Heart right ventricle (tissue), 16 donors: ENCODE measurements at regions not wholly inside any gene's neighbourhood (a gene's known extent, or its start where the extent isn't known, plus 50 kb on each side); places are given as distances from the start of the nearest gene placed in this dataset.

Source experiments
- ATAC-seq, 8 donors: fragments of 200-7000 bp; cut with Tn5 transposase; one replicate each; pipeline ENCODE4 v1.9.1; 2020; ENCODE audit warnings: mild to moderate bottlenecking in 8 of 8, moderate library complexity in 8 of 8, moderate number of reproducible peaks in 1 of 8
- DNase-seq, 2 donors: peaks; one replicate each; pipeline ENCODE4 v3.0.0-alpha.2; 2020
- H3K27ac ChIP-seq, 10 donors: fragments of 200-600 bp; sonication (generic) in 2 of 10; one replicate each; pipeline versions ENCODE4 v1.5.0 to v1.8.0; 2020 to 2022; ENCODE audit warnings: mild to moderate bottlenecking in 3 of 10
- H3K27me3 ChIP-seq, 7 donors: fragments of 200-600 bp; one replicate each; pipeline ENCODE4 v1.8.0; 2021 to 2022; ENCODE audit warnings: mild to moderate bottlenecking in 2 of 7
- H3K36me3 ChIP-seq, 9 donors: fragments of 200-600 bp; sonication (generic) in 1 of 9; one replicate each; pipeline versions ENCODE4 v1.5.0 to v1.8.0; 2020 to 2022; ENCODE audit warnings: mild to moderate bottlenecking in 2 of 9
- H3K4me1 ChIP-seq, 9 donors: fragments of 200-600 bp; sonication (generic) in 1 of 9; one replicate each; pipeline versions ENCODE4 v1.5.0 to v1.8.0; 2020 to 2022; ENCODE audit warnings: mild to moderate bottlenecking in 4 of 9
- H3K4me3 ChIP-seq, 10 donors: fragments of 200-600 bp; sonication (generic) in 2 of 10; one replicate each; pipeline versions ENCODE4 v1.5.0 to v1.8.0; 2020 to 2022; ENCODE audit warnings: mild to moderate bottlenecking in 7 of 10, moderate library complexity in 2 of 10
- H3K9me3 ChIP-seq, 11 donors: fragments of 200-600 bp in 10 of 11; sonication (generic) in 2 of 11; one replicate each; pipeline versions ENCODE4 v1.5.0 to v1.8.0; 2013 to 2022; ENCODE audit warnings: mild to moderate bottlenecking in 2 of 11, control low read depth in 1 of 11, moderate library complexity in 1 of 11
- WGBS, 2 donors: extraction: QIAGEN DNeasy Blood & Tissue Kit; methylation state at CpG; one replicate each; pipeline ENCODE4 v1.1.7; 2013; ENCODE audit warnings: inconsistent platforms in 1 of 2; 5-methylcytosine and 5-hydroxymethylcytosine counted together
- intact Hi-C, 10 donors: fragments of 100-400 bp; cut with DNase I; formaldehyde crosslinking; loops; one replicate each; pipeline versions ENCODE4 v1.11.1 to v1.14.2; 2022
- TF ChIP-seq, protein P1 (sequence below), 9 donors: fragments of 200-600 bp; sonication (generic) in 2 of 9; IDR thresholded peaks; one replicate each; pipeline versions ENCODE4 v1.5.0 to v1.8.0; 2021 to 2022; ENCODE audit warnings: antibody characterized with exemption in 9 of 9, mild to moderate bottlenecking in 5 of 9, moderate library complexity in 1 of 9
- donor health status: Arrhythmogenic right ventricular cardiomyopathy.
- donor health status: ischemic (EF 13 %, LVEDD 7.1; RV severe dilation, severe dysfunction).
- donor health status: healthy with polysubstance abuse.
- donor health status: DM: no; HTN: yes; CAD: no.
- donor health status: DM: no; HTN: no; CAD: no.
- donor health status: ischemic (EF 25% LVEDD 6.9; RV normal size, moderate dysfunction).
- donor health status: ischemic (EF 25% LVEDD 5.7; RV mildly dilated, moderate dysfunction).
- donor health status: healthy.
- donor health status: DM: yes; HTN: yes; CAD: no.
- donor health status: Ischemic cardiomyopathy.
- donor health status: ischemic (EF 35%, LVEDD 5.7; RV mildly dilated, moderate dysfunction).
- donor health status: nonischemic (EF 11% LVEDD 7.7; RV severe dilation, severe dysfunction).
- donor health status: DM: yes; HTN: yes; CAD: no.
- donor health status: PGD.
- donor health status: ischemic (EF 29% LVEDD 5.4; RV normal size, mild dysfunction).
- donor health status: nonischemic (EF 23%, LVEDD 6.1; RV moderate dilation, normal function).

DNA sequence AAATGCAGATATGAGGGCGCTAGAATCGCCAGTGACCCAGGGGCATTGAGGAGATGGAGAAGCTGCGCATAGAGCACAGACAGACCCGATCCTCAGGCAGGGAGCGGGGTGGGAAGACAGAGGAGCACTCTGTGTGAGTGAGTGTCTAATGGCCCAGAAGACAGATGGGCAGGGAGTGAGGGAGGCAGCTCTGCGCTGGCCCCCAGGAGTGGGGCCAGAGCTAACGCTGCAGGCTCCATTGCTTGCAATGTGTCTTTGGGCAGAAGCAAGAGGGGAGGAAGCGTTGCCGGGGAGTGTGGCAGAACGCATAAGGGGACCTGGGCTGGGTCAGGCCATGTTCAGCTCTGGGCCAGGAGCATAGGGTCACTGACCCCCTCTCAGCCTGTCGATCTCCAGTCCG lies 207.0 kb downstream of the TBXT start:
- no peaks in the 10 kb centered on the region for H3K27me3 ChIP-seq
- no peaks in the 10 kb centered on the region for H3K4me1 ChIP-seq
- TF ChIP-seq, protein P1, sequence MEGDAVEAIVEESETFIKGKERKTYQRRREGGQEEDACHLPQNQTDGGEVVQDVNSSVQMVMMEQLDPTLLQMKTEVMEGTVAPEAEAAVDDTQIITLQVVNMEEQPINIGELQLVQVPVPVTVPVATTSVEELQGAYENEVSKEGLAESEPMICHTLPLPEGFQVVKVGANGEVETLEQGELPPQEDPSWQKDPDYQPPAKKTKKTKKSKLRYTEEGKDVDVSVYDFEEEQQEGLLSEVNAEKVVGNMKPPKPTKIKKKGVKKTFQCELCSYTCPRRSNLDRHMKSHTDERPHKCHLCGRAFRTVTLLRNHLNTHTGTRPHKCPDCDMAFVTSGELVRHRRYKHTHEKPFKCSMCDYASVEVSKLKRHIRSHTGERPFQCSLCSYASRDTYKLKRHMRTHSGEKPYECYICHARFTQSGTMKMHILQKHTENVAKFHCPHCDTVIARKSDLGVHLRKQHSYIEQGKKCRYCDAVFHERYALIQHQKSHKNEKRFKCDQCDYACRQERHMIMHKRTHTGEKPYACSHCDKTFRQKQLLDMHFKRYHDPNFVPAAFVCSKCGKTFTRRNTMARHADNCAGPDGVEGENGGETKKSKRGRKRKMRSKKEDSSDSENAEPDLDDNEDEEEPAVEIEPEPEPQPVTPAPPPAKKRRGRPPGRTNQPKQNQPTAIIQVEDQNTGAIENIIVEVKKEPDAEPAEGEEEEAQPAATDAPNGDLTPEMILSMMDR (IDR thresholded peaks at IDR 0.05), result no peak
- WGBS, 2 donors, result 84 to 94% methylated on average over 12 of the region's 12 CpGs
- H3K4me3 ChIP-seq, result no peak overlapping the region
- no peaks in the 10 kb centered on the region for H3K36me3 ChIP-seq
- no peak for ATAC-seq
- no peak overlapping the region for H3K27ac ChIP-seq
- intact Hi-C loops, result no loop called here
- peaks cover 0 to 3% (median 0%) of the 10 kb centered on the region in 11 donors for H3K9me3 ChIP-seq
- DNase-seq, result no peak

DNA sequence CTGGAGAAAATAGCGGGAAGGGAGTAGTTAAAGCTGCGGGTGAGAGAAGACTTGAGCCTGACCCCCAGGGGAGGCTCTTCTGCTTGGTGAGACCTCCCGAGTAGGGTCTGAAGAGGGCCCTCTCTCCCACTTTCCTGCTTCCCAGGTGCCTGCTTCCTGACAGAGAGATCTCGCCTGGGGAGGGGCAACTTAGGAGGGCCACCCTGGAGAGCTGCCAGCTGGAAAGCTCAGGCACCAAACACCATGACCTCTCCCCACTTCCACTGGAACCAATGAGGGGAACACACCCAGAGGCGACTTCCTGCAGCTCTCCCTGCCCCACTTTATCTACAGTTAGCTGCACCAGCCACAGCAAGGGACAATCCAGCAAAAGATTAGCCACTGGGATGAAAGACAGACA lies 208.0 kb downstream of the TBXT start:
- no peaks in the 10 kb centered on the region for H3K4me1 ChIP-seq
- H3K27ac ChIP-seq, result no peak overlapping the region
- H3K36me3 ChIP-seq, result no peaks in the 10 kb centered on the region
- DNase-seq (no peak), ATAC-seq (no peak)
- no peaks in the 10 kb centered on the region for H3K27me3 ChIP-seq
- TF ChIP-seq, protein P1 (IDR thresholded peaks at IDR 0.05), result no peak
- peaks cover 0 to 3% (median 0%) of the 10 kb centered on the region in 11 donors for H3K9me3 ChIP-seq
- H3K4me3 ChIP-seq, result no peak overlapping the region
- intact Hi-C loops, result no loop called here
- WGBS, 2 donors, result 63 to 70% methylated on average over 5 of the region's 5 CpGs

DNA sequence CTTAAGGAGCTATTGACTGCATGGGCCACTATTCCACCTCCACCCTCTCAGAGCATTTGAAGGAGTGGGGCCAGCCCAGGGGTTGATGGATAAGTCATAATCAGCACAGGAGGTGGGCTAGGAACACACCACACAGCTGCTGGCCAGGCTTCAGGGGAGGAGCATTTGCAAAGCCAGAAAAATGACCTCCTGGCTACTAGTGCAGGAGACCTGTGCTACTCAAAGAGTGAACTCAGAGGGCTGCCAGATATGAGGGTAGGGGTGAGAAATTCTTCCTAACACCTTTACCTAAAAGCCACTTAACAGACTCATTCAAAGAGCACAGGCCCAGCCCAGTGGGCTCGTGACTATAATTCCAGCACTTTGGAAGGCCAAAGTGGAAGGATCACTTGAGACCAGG lies 210.8 kb downstream of the TBXT start:
- Histone ChIP-seq H3K27ac (no peak overlapping the region), H3K36me3 (no peaks in the 10 kb centered on the region)

DNA sequence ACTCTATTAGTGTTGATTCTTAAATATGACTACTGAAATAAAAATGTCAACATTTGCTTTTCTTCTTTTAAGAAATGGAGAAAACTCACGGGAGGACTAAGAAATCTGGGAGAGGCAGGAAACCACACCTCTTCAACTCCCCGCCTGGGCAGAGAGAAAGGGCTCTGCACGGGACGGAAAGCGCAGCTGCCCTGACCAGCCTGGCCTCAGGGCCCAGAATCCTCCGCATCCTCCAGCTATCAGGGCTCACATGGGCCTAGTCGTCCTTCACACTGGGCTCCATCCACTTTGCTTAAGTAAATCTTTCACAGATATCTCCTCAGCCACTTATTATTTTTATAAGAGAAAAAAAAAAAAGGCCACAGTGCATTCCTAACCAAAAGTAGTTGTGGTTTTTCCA lies 215.1 kb downstream of the TBXT start:
- Histone ChIP-seq H3K4me3 (no peak overlapping the region), H3K36me3 (no peaks in the 10 kb centered on the region), H3K4me1 (no peaks in the 10 kb centered on the region), H3K9me3 (no peaks in the 10 kb centered on the region), H3K27me3 (peaks cover 0 to 6% (median 0%) of the 10 kb centered on the region in 7 donors), H3K27ac (no peak overlapping the region)
- no peak for ATAC-seq
- WGBS, 2 donors, result 60 to 63% methylated on average over 7 of the region's 7 CpGs
- TF ChIP-seq, protein P1 (IDR thresholded peaks at IDR 0.05), result no peak
- DNase-seq, result no peak
- intact Hi-C loops, result no loop called here

More for the DNA sequence above, 210.8 kb downstream of the TBXT start:
- Histone ChIP-seq H3K4me3 (no peak overlapping the region), H3K4me1 (no peaks in the 10 kb centered on the region), H3K9me3 (peaks cover 0 to 3% (median 0%) of the 10 kb centered on the region in 11 donors), H3K27me3 (peaks cover 0 to 3% (median 0%) of the 10 kb centered on the region in 7 donors)
- 78 to 83% methylated on average over 1 of the region's 1 CpG for WGBS, 2 donors
- intact Hi-C loops, result no loop called here
- DNase-seq (no peak), ATAC-seq (no peak)
- TF ChIP-seq, protein P1 (IDR thresholded peaks at IDR 0.05), result no peak
